GM12865 (cell line): ENCODE measurements at regions not wholly inside any gene's neighbourhood (a gene's known extent, or its start where the extent isn't known, plus 50 kb on each side); places are given as distances from the start of the nearest gene placed in this dataset.

Experiments
- DNase-seq: peaks from one replicate; pipeline ENCODE4 v3.0.0; 2010; ENCODE audit warnings: low read depth
- H3K4me3 ChIP-seq: 2 replicates; pipeline ENCODE4 v1.5.1; 2011; ENCODE audit warnings: mild to moderate bottlenecking, low read depth, low read length, control low read depth
- TF ChIP-seq, protein P1 (sequence below): IDR thresholded peaks from 2 replicates; pipeline ENCODE4 v1.5.1; 2011; ENCODE audit warnings: low read length, control low read depth, low read depth, inconsistent platforms; ENCODE audit not compliant: insufficient read depth; ENCODE audit errors: missing control alignments

DNA sequence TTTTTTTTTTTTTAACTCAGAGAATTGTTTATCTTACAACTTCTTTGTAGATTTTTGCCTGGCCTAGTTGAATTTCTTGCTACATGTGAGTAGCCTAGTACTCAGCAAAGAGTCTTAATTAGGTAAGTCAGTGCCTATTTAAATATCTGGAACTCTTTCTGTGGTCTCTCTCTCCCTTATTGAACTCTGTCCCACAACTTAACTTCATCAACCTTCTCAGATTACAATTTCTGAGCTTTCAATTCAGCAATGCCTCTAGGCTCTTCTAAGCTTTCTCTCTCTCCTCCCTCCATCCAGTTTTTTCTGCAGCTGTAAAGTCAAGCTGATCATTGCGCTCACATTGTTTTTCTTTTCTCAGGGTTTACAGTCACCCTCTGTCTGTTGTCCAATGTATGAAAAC, 517.6 kb upstream of the ROBO1 start:
- TF ChIP-seq, protein P1, sequence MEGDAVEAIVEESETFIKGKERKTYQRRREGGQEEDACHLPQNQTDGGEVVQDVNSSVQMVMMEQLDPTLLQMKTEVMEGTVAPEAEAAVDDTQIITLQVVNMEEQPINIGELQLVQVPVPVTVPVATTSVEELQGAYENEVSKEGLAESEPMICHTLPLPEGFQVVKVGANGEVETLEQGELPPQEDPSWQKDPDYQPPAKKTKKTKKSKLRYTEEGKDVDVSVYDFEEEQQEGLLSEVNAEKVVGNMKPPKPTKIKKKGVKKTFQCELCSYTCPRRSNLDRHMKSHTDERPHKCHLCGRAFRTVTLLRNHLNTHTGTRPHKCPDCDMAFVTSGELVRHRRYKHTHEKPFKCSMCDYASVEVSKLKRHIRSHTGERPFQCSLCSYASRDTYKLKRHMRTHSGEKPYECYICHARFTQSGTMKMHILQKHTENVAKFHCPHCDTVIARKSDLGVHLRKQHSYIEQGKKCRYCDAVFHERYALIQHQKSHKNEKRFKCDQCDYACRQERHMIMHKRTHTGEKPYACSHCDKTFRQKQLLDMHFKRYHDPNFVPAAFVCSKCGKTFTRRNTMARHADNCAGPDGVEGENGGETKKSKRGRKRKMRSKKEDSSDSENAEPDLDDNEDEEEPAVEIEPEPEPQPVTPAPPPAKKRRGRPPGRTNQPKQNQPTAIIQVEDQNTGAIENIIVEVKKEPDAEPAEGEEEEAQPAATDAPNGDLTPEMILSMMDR = no peak
- no peak overlapping the region for H3K4me3 ChIP-seq
- DNase-seq = no peak

DNA sequence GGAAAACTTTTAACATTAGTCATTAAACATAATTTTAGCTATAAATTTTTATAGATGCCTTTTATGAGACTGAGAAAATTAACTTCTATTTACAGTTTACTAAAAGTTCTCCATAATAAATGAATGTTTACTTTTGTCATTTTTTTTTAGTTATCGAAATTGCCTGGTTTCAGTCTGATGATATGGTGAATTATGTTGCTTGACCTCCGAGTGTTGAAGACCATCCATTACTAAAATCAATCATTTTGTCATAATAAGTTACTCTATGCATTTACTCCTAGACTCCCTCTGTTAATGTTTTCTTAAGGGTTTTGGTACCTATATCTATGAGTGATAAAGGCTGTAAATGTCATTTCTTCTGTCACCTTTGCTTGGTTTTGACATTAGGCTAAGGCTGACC, 516.0 kb upstream of the ROBO1 start:
- no peak for DNase-seq
- TF ChIP-seq, protein P1 = no peak
- no peak overlapping the region for H3K4me3 ChIP-seq

DNA sequence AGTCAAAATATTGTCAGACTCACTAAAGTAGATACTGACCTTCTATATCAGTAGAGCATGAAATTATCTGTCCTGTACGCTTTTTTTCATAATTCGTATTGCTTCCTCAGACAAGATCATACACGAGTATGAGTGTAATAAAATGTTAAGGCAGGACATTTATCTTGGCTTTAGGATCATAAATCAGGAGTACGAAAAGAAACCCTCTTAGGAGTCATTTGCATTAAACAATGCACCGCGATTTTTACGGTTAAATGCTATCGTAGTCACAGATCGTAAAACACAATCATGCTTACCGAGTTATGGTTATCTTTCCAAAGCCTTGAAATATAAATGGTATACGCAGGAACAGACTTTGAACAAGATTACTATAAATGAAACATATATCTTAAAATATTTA, 510.3 kb upstream of the ROBO1 start:
- DNase-seq = no peak
- H3K4me3 ChIP-seq = no peak overlapping the region
- TF ChIP-seq, protein P1 = no peak

DNA sequence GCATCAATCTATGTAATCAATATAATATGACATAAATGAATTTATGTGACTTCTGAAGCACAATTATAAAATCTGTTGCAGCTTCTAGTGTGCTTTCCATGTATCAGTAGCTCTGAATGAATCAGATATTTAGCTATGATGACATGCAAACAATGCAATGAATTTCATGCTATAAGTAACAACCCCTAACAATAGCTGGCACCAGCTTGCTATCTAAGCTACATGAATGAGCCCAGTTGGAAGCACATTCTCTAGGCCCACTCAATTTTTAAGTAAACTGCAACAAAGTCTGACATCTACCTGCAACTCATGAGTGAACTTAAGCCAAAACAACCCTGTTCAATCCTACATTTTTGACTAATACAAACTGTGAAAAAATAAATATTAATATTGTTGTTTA, 507.3 kb upstream of the ROBO1 start:
- H3K4me3 ChIP-seq = no peak overlapping the region
- TF ChIP-seq, protein P1 = no peak
- DNase-seq = no peak

DNA sequence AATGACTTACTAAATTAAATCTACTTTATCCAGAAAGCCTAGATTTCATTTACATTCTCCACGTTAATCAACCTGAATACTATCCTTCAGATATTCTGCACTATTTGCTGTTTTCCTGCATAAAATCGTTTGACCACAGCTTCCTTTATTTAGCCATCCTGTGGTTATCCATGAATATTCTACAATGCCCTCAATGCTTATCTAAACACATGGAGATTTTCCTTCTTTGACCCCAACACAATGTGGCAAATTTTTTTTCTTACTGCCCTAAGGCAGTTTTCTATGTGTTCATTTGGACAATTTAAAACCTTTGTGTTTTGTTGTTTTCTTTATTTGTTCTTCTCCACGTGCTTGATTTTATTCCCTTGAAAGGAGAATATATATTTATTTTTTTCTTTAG, 495.5 kb upstream of the ROBO1 start:
- no peak overlapping the region for H3K4me3 ChIP-seq
- DNase-seq = no peak
- TF ChIP-seq, protein P1 = no peak

DNA sequence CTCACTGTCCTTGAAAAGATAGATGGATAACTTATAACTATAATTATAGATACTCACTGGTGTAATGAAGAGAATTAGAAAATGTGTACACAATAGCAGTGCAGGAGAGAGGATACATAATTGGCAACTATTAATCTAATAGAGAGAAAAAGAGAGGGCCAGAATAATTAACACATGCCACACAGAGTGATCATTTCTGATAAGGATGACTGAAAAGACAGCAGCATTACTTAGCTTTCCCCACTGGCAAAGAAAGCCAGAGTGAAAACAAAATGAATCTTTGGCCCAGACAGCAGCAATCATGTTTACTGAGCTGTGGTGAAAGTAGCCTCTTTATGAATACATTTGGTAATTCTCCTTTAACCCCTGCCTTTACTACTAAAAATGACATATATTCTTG, 493.3 kb upstream of the ROBO1 start:
- no peak overlapping the region for H3K4me3 ChIP-seq
- TF ChIP-seq, protein P1 = no peak
- no peak for DNase-seq

DNA sequence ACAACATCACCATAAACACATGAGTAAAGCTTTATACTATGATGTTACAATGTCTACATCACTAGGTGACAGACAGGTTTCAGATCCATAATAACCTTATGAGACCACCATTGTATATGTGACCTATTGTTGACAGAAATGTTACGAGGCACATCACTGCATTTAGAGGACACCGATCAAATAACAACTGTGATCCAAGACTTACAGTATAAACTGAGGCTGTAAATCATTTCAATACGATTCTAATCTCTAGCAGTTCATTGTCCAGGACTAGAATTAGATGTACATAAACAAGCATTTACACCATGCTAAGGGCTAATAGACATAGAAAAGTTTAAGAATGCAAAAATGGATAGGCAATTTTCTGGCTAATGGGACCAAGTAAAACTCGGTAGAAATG, 491.9 kb upstream of the ROBO1 start:
- H3K4me3 ChIP-seq = no peak overlapping the region
- TF ChIP-seq, protein P1 = no peak
- DNase-seq = no peak
